Muscle layer of duodenum (tissue), 2 donors: ENCODE measurements at regions not wholly inside any gene's neighbourhood (a gene's known extent, or its start where the extent isn't known, plus 50 kb on each side); places are given as distances from the start of the nearest gene placed in this dataset.
"Not testable (repeated sequence)": the region's sequence is repeated elsewhere in the genome, so short reads cannot be mapped to it uniquely, and the experiment has no call there.

ENCODE experiments used
- H3K27ac ChIP-seq: one replicate; pipeline ENCODE4 v1.7.0; 2013; ENCODE audit warnings: mild to moderate bottlenecking, low read length
- H3K27me3 ChIP-seq: one replicate; pipeline ENCODE4 v1.7.0; 2013; ENCODE audit warnings: low read depth, mild to moderate bottlenecking, control low read depth, low read length
- H3K36me3 ChIP-seq, 2 donors: one replicate each; pipeline ENCODE4 v1.7.0; 2013; ENCODE audit warnings: low read length in 2 of 2, control low read depth in 1 of 2, mild to moderate bottlenecking in 1 of 2; ENCODE audit not compliant: insufficient read depth in 2 of 2, control insufficient read depth in 1 of 2
- H3K4me1 ChIP-seq, 2 donors: one replicate each; pipeline ENCODE4 v1.7.0; 2013; ENCODE audit warnings: low read length in 2 of 2, mild to moderate bottlenecking in 2 of 2, control low read depth in 1 of 2, moderate library complexity in 1 of 2; ENCODE audit not compliant: insufficient read depth in 2 of 2, control insufficient read depth in 1 of 2
- H3K4me3 ChIP-seq, 2 donors: one replicate each; pipeline ENCODE4 v1.7.0; 2013; ENCODE audit warnings: low read length in 2 of 2, low read depth in 1 of 2, mild to moderate bottlenecking in 1 of 2
- H3K9me3 ChIP-seq, 2 donors: one replicate each; pipeline ENCODE4 v1.7.0; 2013; ENCODE audit warnings: low read length in 2 of 2, control low read depth in 1 of 2, mild to moderate bottlenecking in 1 of 2; ENCODE audit not compliant: control insufficient read depth in 1 of 2
- donor health status: healthy.

GRCh38 chr16:29250923-29251434 is 155.5 kb downstream of the NPIPB11 start:
- not testable (repeated sequence) for H3K4me1 ChIP-seq, H3K36me3 ChIP-seq, H3K4me3 ChIP-seq, H3K27me3 ChIP-seq, H3K9me3 ChIP-seq, H3K27ac ChIP-seq

- H3K27ac ChIP-seq, H3K4me1 ChIP-seq, H3K36me3 ChIP-seq, H3K9me3 ChIP-seq, H3K27me3 ChIP-seq, H3K4me3 ChIP-seq: not testable (repeated sequence)
Measured at GRCh38 chr16:29250469-29250868, 156.0 kb downstream of the NPIPB11 start.

GRCh38 chr16:29248940-29249318 is 157.6 kb downstream of the NPIPB11 start:
- not testable (repeated sequence) for H3K9me3 ChIP-seq, H3K27me3 ChIP-seq, H3K36me3 ChIP-seq, H3K27ac ChIP-seq, H3K4me3 ChIP-seq, H3K4me1 ChIP-seq

- H3K4me3 ChIP-seq, H3K27ac ChIP-seq, H3K36me3 ChIP-seq, H3K27me3 ChIP-seq, H3K4me1 ChIP-seq, H3K9me3 ChIP-seq: not testable (repeated sequence)
Measured at GRCh38 chr16:29248306-29248939, 158.1 kb downstream of the NPIPB11 start.

- H3K9me3 ChIP-seq, H3K4me1 ChIP-seq, H3K27ac ChIP-seq, H3K36me3 ChIP-seq, H3K27me3 ChIP-seq, H3K4me3 ChIP-seq: not testable (repeated sequence)
Measured at GRCh38 chr16:29246091-29246490, 160.4 kb downstream of the NPIPB11 start.

- Histone ChIP-seq H3K27me3 (no peaks in the 10 kb centered on the region), H3K4me3 (no peak overlapping the region), H3K36me3 (no peaks in the 10 kb centered on the region), H3K9me3 (peaks cover 0 to 2% of the 10 kb centered on the region in 2 donors), H3K4me1 (no peaks in the 10 kb centered on the region), H3K27ac (no peak overlapping the region)
Measured at GRCh38 chr16:29237971-29238370, 168.5 kb downstream of the NPIPB11 start.

GRCh38 chr16:29237495-29237894 is 169.0 kb downstream of the NPIPB11 start:
- not testable (repeated sequence) for H3K9me3 ChIP-seq, H3K4me3 ChIP-seq, H3K4me1 ChIP-seq, H3K27ac ChIP-seq, H3K36me3 ChIP-seq, H3K27me3 ChIP-seq

- H3K9me3 ChIP-seq, H3K27ac ChIP-seq, H3K4me3 ChIP-seq, H3K4me1 ChIP-seq, H3K36me3 ChIP-seq, H3K27me3 ChIP-seq: not testable (repeated sequence)
Measured at GRCh38 chr16:29237023-29237422, 169.5 kb downstream of the NPIPB11 start.

GRCh38 chr16:29235836-29236370 is 170.6 kb downstream of the NPIPB11 start:
- not testable (repeated sequence) for H3K27me3 ChIP-seq, H3K9me3 ChIP-seq, H3K4me1 ChIP-seq, H3K36me3 ChIP-seq, H3K4me3 ChIP-seq, H3K27ac ChIP-seq

GRCh38 chr16:29234536-29235275 is 171.8 kb downstream of the NPIPB11 start:
- H3K27me3 ChIP-seq, H3K4me1 ChIP-seq, H3K9me3 ChIP-seq, H3K4me3 ChIP-seq, H3K27ac ChIP-seq, H3K36me3 ChIP-seq: not testable (repeated sequence)

GRCh38 chr16:29233705-29234404 is 172.7 kb downstream of the NPIPB11 start:
- not testable (repeated sequence) for H3K9me3 ChIP-seq, H3K27ac ChIP-seq, H3K36me3 ChIP-seq, H3K4me3 ChIP-seq, H3K4me1 ChIP-seq, H3K27me3 ChIP-seq
